ENCODE measurements at regions not wholly inside any gene's neighbourhood (a gene's known extent, or its start where the extent isn't known, plus 50 kb on each side); places are given as distances from the start of the nearest gene placed in this dataset.

DNA sequence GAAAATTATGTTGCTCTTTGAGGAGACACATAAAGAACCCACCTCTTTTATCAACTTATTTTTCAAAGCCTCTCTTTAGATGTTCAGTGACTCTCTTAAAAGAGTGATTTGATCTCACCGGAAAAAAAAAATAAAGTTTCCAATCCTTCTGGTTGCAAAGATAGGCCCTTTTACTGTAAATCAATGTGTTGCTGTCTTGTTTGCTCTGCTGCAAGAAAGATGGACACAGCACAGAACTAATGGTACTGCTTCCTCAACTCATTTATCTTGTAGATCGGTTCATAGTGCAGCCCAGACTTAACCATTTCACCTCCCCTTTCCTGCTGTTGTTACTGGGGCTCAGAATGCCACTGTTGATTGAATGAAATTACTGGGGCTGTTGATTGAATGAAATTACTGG, 388.9 kb upstream of the KLF12 start:
- no peak overlapping the region for H3K9ac ChIP-seq (ENCODE audit: low read length)
- no peak overlapping the region for H3K27ac ChIP-seq (ENCODE audit: low read depth, low read length)
- no peaks in the 10 kb centered on the region for H4K20me1 ChIP-seq (ENCODE audit: low read depth, low read length)
- H3K79me2 ChIP-seq (ENCODE audit: insufficient read depth, low read length): no peaks in the 10 kb centered on the region
- H3K4me2 ChIP-seq (ENCODE audit: low read depth, low read length, poor library complexity, severe bottlenecking): no peak overlapping the region
- no peaks in the 10 kb centered on the region for H3K27me3 ChIP-seq (ENCODE audit: low read length)
- TF ChIP-seq, protein P1, sequence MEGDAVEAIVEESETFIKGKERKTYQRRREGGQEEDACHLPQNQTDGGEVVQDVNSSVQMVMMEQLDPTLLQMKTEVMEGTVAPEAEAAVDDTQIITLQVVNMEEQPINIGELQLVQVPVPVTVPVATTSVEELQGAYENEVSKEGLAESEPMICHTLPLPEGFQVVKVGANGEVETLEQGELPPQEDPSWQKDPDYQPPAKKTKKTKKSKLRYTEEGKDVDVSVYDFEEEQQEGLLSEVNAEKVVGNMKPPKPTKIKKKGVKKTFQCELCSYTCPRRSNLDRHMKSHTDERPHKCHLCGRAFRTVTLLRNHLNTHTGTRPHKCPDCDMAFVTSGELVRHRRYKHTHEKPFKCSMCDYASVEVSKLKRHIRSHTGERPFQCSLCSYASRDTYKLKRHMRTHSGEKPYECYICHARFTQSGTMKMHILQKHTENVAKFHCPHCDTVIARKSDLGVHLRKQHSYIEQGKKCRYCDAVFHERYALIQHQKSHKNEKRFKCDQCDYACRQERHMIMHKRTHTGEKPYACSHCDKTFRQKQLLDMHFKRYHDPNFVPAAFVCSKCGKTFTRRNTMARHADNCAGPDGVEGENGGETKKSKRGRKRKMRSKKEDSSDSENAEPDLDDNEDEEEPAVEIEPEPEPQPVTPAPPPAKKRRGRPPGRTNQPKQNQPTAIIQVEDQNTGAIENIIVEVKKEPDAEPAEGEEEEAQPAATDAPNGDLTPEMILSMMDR (IDR thresholded peaks at IDR 0.05; ENCODE audit: insufficient read depth, low read length, poor library complexity, severe bottlenecking): no peak
- TF ChIP-seq EZH2phosphoT487 (conservative IDR thresholded peaks at IDR 0.05; ENCODE audit: low read length): no peak
- no peak overlapping the region for H3K4me3 ChIP-seq (ENCODE audit: insufficient read depth, low read length, poor library complexity, severe bottlenecking)
- no peaks in the 10 kb centered on the region for H3F3A ChIP-seq (ENCODE audit: insufficient read depth)
- H2AFZ ChIP-seq (ENCODE audit: low read depth, low read length, severe bottlenecking): no peak overlapping the region
- no peaks in the 10 kb centered on the region for H3K9me3 ChIP-seq (ENCODE audit: insufficient read depth, low read length)
- H3K9me2 ChIP-seq (replicated peaks; ENCODE audit: insufficient read depth, low read length): no peaks in the 10 kb centered on the region
- no peaks in the 10 kb centered on the region for H3K36me3 ChIP-seq (ENCODE audit: low read length)

DNA sequence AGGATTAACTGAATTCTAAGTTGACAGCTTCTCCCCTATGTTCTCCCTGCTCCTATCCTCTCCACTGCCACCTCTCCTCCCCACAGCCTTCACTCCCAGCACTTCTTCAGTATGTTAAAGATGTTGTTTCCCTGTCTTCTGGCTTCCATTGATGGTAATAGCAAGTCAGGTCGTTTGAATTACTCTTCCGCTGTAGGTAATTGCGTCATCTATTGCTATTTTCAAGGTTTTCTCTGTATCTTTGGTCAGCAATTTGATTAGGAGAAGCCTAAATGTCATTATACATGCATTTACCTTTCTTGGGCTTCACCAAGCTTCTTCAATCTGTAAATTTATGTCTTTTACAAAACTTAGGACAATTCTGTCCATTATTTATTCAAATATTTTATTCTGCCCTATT, 377.3 kb upstream of the KLF12 start:
- no peaks in the 10 kb centered on the region for H3K79me2 ChIP-seq (ENCODE audit: insufficient read depth, low read length)
- H3K4me3 ChIP-seq (ENCODE audit: insufficient read depth, low read length, poor library complexity, severe bottlenecking): no peak overlapping the region
- no peak overlapping the region for H3K9ac ChIP-seq (ENCODE audit: low read length)
- H3F3A ChIP-seq (ENCODE audit: insufficient read depth): no peaks in the 10 kb centered on the region
- no peaks in the 10 kb centered on the region for H4K20me1 ChIP-seq (ENCODE audit: low read depth, low read length)
- no peak overlapping the region for H2AFZ ChIP-seq (ENCODE audit: low read depth, low read length, severe bottlenecking)
- no peaks in the 10 kb centered on the region; the same call in 1 of the 2 replicates for H3K9me2 ChIP-seq (replicated peaks; ENCODE audit: insufficient read depth, low read length)
- TF ChIP-seq, protein P1 (IDR thresholded peaks at IDR 0.05; ENCODE audit: insufficient read depth, low read length, poor library complexity, severe bottlenecking): no peak
- TF ChIP-seq EZH2phosphoT487 (conservative IDR thresholded peaks at IDR 0.05; ENCODE audit: low read length): no peak
- H3K4me2 ChIP-seq (ENCODE audit: low read depth, low read length, poor library complexity, severe bottlenecking): no peak overlapping the region
- H3K9me3 ChIP-seq (ENCODE audit: insufficient read depth, low read length): no peaks in the 10 kb centered on the region
- peaks cover 3% of the 10 kb centered on the region; the same call in 1 of the 2 replicates for H3K27me3 ChIP-seq (ENCODE audit: low read length)
- no peak overlapping the region for H3K27ac ChIP-seq (ENCODE audit: low read depth, low read length)
- no peaks in the 10 kb centered on the region for H3K36me3 ChIP-seq (ENCODE audit: low read length)

GRCh38 chr13:74487091-74487722, 353.0 kb upstream of the KLF12 start:
- Histone ChIP-seq H3K27ac (ENCODE audit: low read depth, low read length) (no peak overlapping the region), H3K9me3 (ENCODE audit: insufficient read depth, low read length) (no peaks in the 10 kb centered on the region), H3K36me3 (ENCODE audit: low read length) (no peaks in the 10 kb centered on the region), H3F3A (ENCODE audit: insufficient read depth) (no peaks in the 10 kb centered on the region), H3K9me2 (replicated peaks; ENCODE audit: insufficient read depth, low read length) (no peaks in the 10 kb centered on the region), H3K4me3 (ENCODE audit: insufficient read depth, low read length, poor library complexity, severe bottlenecking) (no peak overlapping the region), H3K4me2 (ENCODE audit: low read depth, low read length, poor library complexity, severe bottlenecking) (no peak overlapping the region), H2AFZ (ENCODE audit: low read depth, low read length, severe bottlenecking) (no peak overlapping the region), H4K20me1 (ENCODE audit: low read depth, low read length) (no peaks in the 10 kb centered on the region), H3K9ac (ENCODE audit: low read length) (no peak overlapping the region), H3K27me3 (ENCODE audit: low read length) (no peaks in the 10 kb centered on the region), H3K79me2 (ENCODE audit: insufficient read depth, low read length) (no peaks in the 10 kb centered on the region)
- no peak for TF ChIP-seq EZH2phosphoT487 (conservative IDR thresholded peaks at IDR 0.05; ENCODE audit: low read length)
- TF ChIP-seq, protein P1 (IDR thresholded peaks at IDR 0.05; ENCODE audit: insufficient read depth, low read length, poor library complexity, severe bottlenecking): no peak

Measured in SU-DHL-6 (cell line).